OCI-M2 (cell line): ENCODE measurements at regions not wholly inside any gene's neighbourhood (a gene's known extent, or its start where the extent isn't known, plus 50 kb on each side); places are given as distances from the start of the nearest gene placed in this dataset.
"Not testable (repeated sequence)": the region's sequence is repeated elsewhere in the genome, so short reads cannot be mapped to it uniquely, and the experiment has no call there.

Experiments used
- DNase-seq: peaks from one replicate; lab custom pipeline; 2025; ENCODE audit not compliant: unreplicated experiment; lab: John Stamatoyannopoulos, UW

DNA sequence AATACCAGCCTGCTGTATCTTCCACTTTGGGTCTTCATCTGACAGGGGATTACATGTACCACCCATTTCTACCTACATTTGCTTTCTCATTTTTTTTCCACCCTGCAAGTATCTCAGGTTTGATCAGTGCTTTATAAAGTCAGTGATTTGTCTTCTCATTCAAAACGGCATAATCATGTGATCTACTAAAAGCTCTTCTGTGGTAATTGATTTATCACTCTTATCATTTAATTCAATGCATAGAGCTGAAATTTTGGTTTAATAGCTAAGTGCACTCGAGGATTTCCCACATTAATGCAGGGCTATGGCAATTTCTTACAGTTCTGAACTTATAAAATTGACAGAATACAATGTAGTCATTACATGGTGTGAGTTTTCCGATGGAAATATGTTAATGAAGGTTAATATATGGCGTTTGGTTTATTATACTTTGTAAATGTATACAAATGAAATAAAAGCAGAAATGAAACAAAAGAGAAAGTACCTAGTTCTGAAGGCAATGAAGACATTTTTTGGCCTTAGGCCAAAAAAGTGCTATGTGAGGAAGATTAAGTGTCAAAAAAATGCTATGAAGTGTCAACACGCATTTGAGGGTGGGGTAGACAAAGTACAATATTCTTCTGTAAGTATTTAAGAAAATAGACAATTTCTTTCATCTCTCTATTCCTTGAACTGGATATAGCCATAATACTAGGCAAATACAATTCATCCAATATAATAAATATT is 457.3 kb downstream of the ETV1 start:
- no peak for DNase-seq

DNA sequence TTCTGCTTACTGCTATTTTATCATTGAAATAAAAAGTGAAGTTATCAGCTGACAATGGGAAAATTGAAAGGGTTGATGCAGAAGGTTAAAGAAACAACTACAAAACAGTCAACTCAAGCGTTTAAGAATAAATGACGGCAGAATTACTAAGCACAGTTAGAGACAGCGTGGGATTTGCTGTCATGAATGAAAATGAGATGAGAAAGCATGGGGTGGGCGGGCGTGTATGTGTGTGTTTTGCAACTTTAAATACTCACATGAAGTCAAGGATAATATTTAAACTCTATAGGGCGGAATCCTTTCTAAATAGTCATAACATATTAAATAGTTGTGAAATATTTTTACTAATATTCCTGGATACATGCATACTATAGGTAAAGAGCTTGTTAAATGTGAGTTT is 450.8 kb downstream of the ETV1 start:
- DNase-seq, result no peak

DNA sequence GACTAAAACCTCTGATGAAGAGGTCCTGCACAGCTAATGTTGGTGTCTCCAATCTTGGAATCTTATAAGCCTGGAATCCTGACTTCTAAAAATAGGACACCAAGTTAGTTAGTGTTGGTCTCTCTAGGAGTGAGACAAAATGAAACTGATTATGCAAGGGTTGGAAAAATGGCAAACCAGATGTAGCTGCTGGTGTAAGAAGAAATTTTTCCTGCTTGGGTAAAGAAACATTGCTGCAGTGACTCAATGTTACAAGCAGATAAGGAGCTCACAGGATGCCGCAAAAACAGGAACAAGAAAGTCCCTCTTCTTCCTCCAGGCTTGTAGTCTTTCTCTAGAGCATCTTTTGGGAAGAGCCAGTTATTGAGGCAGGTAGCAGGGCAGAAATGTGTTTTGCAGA is 449.0 kb downstream of the ETV1 start:
- no peak for DNase-seq

DNA sequence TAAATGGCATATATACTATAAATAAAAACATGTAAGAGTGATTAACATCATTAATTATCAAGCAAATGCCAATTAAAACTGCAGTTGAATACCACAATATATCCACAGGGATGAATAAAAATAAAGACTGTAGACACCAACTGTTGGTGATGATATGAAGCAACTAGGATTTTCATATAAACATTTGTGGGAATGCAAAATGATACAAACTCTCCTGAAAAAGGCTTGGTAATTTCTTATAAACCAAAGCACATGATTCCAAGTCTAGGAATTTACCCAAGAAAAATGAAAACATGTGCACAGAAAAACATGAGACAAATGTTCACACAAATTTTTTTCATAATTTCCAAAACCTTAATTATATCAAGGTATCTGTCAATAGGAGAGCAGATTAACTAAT is 448.1 kb downstream of the ETV1 start:
- DNase-seq, result no peak

DNA sequence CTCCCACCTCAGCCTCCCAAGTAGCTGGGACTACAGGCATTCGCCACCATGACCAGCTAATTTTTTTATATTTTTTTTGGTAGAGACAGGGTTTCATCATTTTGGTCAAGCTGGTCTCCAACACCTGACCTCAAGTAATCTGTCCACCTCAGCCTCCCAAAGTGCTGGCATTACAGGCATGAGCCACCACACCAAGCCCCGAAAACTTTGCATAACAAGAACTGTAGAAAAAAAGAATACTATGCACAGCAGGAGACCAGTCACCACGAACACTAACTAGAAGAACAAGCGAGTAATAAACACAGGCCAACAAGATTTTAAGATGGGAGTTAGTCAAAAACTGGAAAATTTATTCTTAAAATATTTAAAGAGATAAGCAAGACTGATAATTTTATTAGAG is 447.0 kb downstream of the ETV1 start:
- DNase-seq, result no peak

DNA sequence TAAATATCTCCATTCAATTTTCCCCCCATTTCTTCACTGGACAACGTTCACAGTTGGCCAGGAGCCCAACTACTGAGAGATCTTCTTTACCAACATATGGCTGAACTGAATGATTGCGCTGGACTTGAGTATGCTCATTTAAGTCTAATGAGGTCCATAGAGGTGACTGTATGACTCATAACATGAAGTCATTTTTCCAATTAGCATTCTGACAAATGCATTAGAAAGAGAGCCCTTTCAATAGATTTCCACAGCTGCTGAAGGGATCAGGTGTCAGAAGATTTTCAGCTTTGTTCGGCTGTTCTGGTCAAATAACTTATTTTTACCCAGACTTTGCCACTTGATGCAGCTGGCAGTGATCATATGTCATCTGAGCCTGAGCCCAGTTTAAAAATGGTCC is 438.0 kb downstream of the ETV1 start:
- no peak for DNase-seq

DNA sequence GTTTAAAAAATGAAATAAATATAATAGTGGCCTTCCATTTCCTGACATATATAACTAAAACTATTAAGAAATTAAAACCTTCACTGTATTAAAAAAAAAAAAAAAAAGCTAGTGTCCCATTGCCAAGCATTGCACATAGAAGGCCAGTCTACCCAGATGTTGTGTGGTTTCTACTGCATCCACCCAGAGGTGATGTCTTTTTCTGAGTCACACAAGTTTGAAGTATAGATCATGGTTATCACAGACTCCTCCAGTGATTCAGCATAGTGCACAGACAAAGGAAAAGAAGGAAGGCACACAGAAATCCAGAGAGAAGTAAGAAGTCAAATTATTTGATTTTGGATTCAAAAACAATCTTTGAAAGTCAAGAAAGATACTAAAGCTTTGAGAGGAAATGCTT is 429.0 kb downstream of the ETV1 start:
- DNase-seq, result no peak

DNA sequence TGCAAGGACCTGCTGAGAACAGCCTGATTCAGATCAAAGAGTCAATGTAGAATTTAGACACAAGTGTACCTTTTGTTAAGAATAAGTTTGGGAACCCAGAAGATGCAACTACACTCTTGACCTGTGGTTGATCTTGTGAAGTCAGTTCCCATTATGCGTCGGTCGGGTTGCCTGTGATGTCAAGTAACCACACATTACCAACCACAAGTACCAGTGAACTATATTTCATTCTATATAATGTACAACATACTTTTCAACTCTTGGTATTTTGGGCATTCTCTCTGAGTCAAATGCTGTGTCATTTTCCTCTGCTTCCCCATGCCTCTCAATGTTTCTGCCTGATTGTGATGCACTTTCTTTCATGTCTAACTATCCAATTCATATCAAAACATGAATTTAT is 426.2 kb downstream of the ETV1 start:
- DNase-seq, result no peak

DNA sequence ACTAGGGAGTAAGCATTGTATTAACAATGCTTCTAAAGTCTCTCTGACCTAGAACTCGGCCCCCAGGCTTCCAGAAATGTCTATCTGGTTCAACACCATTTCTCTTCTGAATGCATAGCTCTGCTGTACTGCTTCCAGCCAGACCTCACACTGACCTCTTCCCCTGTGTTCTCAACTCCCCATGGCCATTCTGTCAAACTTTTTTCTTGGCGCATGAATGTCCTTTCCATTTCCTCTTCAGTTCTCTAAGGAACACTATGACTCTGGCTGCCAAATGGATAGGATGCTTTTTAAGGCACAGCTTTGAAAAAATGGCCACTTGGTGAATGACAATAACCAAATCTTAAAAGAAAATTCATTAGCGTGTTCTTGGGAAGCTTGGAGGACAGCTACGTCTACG is 425.8 kb downstream of the ETV1 start:
- no peak for DNase-seq

DNA sequence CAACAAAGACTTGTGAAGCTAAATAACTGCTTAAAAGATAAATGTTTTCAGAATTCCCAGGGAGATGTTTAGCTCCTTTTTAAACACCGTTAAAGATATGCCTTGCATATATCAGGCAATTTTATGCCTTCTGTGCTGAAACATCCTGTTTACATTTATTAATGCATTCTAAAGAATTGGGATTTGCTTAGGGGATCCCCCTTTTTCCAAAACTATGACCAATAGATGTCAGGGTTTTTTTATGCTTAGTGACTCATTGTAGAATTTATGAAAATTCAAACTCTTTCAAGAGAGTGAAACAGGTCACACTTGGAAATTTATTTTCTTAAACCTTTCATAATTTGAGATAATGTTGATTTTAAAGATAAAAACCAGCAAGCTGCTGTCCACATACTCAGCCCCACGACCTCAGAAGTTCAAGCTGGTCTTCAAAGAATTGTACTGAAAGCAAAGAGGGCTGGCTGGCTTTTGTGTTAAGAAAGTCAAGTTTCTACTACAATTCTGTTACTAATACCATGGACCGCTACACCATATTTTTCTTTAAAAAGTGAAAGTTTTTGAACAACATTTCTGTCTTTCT is 411.8 kb downstream of the ETV1 start:
- no peak for DNase-seq

DNA sequence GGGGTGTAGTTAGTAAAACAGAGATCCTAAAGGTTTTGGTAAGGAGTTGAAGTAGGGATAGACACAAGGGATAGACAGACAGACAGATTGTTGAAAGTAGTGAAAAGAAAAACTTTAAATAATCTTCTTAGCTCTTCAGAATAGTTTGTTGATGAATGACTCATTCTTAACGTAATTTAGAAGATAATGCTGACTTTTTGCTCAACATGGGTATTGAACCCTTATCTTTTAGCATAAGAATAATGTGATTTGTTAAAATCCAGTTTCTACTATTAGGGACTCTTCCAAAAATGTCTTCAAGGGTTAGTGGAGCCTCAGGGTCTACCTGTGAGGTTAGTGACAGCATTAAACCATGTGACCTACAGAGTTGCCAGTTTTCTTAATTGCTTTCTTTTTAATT is 411.2 kb downstream of the ETV1 start:
- DNase-seq, result no peak

DNA sequence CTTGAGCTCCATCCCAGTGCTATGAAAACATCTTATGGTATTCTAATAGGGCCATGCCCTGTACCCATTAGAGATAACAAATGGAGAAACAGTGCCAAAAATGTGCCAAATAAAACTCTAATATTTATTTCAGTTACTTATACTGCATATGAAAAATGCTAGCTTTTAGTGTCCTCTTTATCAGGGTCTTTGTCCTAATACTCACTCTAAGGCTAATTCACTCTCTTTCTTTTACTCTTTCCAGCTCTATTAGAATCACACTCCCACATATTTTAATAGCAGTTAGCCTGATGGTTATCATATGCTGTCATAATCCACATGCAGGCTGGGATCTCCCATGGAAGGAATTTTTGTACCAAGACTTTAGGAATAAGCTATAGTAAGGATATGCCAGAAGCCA is 408.4 kb downstream of the ETV1 start:
- no peak for DNase-seq

DNA sequence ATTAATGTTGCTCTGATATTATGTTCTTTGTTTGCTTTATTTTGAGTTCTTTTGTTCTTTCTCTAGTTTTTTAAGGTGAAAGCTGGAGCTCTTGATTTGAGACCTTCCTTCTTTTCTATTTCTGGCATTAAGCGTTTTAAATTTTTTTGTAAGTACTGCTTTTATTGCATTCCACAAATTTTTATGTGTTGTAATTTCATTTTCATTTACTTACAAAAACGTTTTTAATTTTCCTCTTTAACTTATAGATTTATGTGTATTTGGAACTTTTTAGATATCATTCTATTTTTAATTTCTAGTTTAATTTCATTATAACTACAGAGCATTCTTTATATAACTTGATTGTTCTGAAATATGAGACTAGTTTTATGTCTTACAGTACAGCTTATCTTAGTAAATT is 395.6 kb downstream of the ETV1 start:
- no peak for DNase-seq

DNA sequence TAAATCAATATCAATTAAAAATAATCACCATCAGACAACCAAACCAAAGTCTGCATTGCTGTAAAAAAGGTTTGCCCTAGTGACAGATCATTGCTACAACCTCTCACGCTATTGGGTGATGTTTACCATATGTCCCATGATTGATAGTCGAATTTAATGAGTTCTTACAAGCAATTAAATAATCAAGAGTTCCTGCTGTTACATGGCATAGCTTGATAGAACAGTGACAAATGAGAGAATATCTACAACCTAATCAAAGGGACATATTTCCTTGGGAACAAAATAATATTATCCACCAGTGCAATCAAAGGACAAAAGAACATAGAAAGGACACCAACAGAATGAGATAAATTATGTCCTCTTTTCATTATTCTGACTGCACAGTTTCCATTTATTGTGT is 387.4 kb downstream of the ETV1 start:
- no peak for DNase-seq

DNA sequence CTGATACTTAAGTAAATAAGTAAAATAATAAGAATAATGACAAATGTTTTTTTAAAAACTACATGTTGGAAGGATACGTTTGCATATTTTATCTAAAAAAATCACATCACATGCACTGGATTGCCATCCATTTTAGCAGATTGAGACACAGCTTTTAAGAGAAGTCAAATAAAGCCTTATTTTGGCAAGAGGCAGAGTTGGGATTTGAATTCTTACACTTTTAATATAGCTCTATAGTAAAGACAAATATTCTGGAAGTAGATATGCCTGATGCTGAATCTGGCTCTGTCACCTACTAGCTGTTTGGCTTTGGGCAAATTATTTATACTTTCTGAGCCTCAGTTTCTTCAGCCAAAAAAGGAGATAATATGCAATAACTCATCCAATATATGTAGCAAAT is 386.4 kb downstream of the ETV1 start:
- DNase-seq, result no peak

DNA sequence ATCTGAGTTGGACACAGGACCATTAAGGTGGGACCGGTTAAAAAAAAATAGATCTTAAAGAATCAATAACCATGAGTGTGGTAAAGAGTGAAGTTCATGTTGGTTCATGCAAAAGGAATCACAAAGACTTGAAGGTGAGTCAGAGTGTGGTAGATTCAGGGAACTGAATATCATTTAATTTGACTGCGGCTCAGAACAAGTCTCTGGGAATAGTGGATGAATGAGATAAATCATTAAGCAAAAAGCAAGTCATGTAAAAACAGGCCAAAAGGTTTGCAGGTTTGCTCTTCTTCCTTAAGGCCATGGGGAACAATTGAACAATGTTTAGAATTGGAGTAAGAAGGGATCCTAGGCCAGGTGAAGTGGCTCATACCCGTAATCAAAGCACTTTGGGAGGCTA is 385.8 kb downstream of the ETV1 start:
- no peak for DNase-seq

DNA sequence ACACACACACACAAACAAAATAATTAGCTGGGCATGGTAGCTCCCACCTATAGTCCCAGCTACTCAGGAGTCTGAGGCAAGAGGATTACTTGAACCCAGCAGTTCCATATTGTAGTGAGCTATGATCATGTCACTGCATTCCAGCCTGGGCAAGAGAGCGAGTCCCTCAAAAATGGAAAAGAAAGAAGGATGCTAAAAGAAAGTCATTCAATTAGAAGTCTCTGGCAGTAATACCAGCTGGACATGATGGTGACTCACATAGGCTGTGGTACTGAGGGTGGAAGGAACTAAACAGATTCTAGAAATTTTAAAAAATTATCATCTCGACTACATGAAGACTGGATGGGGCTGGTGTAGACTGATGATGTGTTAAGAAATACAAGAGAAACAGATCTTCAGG is 385.3 kb downstream of the ETV1 start:
- DNase-seq, result no peak

DNA sequence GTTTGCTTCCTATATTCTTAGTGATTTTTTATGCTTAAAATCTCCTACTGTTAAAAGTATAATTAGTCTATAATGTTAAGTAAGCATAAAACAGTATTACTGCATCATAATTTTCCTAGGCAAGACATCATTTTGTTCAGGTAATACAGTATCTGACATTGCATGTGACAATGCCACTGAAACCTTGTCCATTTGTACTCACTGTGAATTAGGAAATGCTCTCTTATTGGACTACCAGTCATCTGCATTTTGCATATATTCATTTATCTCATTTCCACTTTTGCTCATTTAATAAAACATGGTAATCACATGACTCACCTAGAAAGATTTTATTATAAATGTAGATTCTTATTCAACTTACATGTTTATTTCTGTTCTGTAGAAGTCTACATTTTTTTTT is 379.1 kb downstream of the ETV1 start:
- DNase-seq, result no peak

DNA sequence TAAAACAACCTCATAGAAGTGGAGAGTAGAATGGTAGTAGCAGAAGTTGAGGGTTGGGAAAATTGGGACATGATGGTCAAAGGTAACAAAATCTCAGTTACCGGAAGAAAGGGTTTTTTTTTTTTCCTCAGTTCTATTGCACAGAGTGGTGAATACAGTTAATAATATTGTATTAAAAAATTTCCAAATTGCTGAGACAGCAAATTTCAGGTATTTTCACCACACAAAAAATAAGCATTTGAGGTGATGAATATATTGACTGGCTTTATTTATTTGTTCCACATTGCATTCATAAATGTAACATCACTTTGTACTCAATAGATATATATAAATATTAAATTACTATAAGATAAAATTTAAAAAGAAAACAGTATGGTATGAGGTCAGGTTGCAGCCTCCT is 373.8 kb downstream of the ETV1 start:
- no peak for DNase-seq

DNA sequence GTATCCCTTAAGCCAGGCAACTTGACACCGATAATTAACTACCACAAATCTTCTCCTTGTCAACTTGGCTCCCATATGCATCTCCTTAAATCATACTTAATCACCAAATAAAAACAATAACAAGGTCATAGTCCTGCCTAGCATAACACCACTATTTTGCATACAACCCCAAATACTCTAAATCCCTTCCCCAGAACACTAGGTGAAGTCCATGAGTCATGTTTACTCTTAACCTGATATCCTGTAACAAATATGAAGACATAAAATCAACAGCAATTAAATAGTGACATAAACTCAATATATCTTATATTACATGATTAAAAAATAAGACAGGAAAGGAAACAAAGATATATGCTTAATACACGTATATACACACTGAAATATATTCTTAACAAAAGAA is 362.0 kb downstream of the ETV1 start:
- DNase-seq, result no peak

DNA sequence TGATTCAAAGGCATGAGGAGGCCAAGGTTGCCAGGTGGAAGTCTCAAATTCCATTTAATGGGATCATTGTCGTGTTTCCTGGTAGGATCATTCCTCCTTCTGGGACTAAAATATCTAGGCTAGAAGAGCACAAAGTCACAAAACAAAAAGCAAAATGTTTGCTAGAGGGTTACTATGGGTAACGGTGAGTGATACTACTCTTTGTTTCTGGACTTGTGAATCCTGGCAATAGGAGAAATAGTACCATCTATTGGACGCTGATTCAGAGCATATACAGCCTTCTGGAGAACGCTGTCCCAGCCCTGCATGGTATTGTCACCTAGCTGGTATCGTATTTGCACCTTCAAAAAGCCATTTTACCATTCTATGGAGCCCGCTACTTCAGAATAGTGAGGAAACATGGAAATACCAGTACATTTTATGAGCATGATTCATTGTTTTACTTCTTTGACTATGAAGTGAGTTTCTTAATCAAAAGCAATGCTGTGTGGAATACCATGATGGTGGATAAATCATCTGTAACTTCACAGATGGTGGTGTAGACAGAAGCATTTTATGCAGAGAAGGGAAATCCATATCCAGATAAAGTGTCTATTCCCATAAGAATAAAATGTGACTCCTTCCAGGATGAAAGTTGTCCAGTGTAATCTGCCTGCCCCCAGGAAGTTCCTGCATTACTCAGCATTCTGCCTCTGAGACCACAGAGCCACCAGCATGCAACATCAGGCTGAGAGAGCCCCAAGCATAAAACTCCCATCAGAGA is 361.0 kb downstream of the ETV1 start:
- no peak for DNase-seq

DNA sequence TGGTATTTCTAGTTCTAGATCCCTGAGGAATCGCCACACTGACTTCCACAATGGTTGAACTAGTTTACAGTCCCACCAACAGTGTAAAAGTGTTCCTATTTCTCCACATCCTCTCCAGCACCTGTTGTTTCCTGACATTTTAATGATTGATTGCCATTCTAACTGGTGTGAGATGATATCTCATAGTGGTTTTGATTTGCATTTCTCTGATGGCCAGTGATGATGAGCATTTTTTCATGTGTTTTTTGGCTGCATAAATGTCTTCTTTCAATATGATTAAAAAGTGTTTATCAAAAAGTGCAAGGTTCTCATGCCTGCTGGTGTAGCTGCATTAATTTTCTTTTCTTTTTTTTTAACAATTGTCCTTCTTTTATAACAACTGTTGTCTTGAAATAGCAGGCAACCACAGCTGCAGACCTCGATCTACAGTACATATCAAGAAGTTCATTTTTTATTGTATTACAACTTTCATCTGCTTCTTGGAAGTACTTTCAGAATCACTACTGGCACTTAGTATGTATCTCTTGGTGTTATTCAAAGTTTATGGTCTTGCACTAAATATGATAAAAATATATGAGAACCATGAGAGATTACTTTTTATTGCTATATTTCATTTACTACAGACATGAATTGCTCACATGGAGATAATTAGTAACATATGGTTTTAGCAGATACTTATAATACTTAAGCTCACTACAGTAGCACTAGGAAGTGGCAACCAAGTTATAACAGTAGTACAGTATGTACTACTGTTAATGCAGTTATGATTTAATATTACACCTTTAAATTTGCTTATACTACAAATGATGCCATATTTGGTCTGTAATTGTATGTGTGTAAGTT is 358.0 kb downstream of the ETV1 start:
- DNase-seq, result not testable (repeated sequence)
